SK-N-SH treated with all-trans-retinoic acid at 6 μM for 48 hours (cell line): ENCODE measurements at regions not wholly inside any gene's neighbourhood (a gene's known extent, or its start where the extent isn't known, plus 50 kb on each side); places are given as distances from the start of the nearest gene placed in this dataset.

ENCODE experiments used
- ARNTL ChIP-seq: fragments of 450-650 bp; formaldehyde crosslinking; IDR thresholded peaks from 2 replicates; pipeline ENCODE4 v1.5.0; 2020; ENCODE audit warnings: low read depth, mild to moderate bottlenecking, moderate library complexity, borderline replicate concordance
- CREB5 ChIP-seq: fragments of 250-450 bp; sonication (Bioruptor Pico); IDR thresholded peaks from 2 replicates; pipeline ENCODE4 v1.5.1; 2020; ENCODE audit warnings: low read depth, mild to moderate bottlenecking, moderate library complexity
- ISL1 ChIP-seq: fragments of 250-450 bp; sonication (Bioruptor Pico); IDR thresholded peaks from 2 replicates; pipeline ENCODE4 v2.1.2; 2022; ENCODE audit warnings: mild to moderate bottlenecking, moderate library complexity
- PATZ1 ChIP-seq: fragments of 250-450 bp; sonication (Bioruptor Pico); IDR thresholded peaks from 2 replicates; pipeline ENCODE4 v1.8.0; 2020; ENCODE audit warnings: mild to moderate bottlenecking, moderate library complexity, borderline replicate concordance
- RARB ChIP-seq: fragments of 250-450 bp; sonication (Bioruptor Pico); IDR thresholded peaks from 2 replicates; pipeline ENCODE4 v1.8.0; 2021; ENCODE audit warnings: mild to moderate bottlenecking, moderate library complexity
- SNAI2 ChIP-seq: fragments of 250-450 bp; sonication (Bioruptor Pico); IDR thresholded peaks from 2 replicates; pipeline ENCODE4 v1.5.0; 2020; ENCODE audit warnings: mild to moderate bottlenecking, moderate library complexity
- TCF4 ChIP-seq: fragments of 250-450 bp; sonication (Bioruptor Pico); IDR thresholded peaks from 2 replicates; pipeline ENCODE4 v1.8.0; 2021; ENCODE audit warnings: mild to moderate bottlenecking, moderate library complexity, borderline replicate concordance
- ZC3H10 ChIP-seq: fragments of 250-450 bp; sonication (Bioruptor Pico); IDR thresholded peaks from 2 replicates; pipeline ENCODE4 v1.5.1; 2021; ENCODE audit warnings: mild to moderate bottlenecking, moderate library complexity
- ZFP3 ChIP-seq: fragments of 250-450 bp; sonication (Bioruptor Pico); IDR thresholded peaks from 2 replicates; pipeline ENCODE4 v1.5.0; 2020; ENCODE audit warnings: mild to moderate bottlenecking, moderate library complexity
- ZFP30 ChIP-seq: fragments of 450-650 bp; formaldehyde crosslinking; IDR thresholded peaks from 2 replicates; pipeline ENCODE4 v1.5.0; 2022; ENCODE audit warnings: mild to moderate bottlenecking, moderate library complexity
- ZNF565 ChIP-seq: fragments of 450-650 bp; formaldehyde crosslinking; conservative IDR thresholded peaks from 2 replicates; pipeline ENCODE4 v1.5.0; 2020; ENCODE audit warnings: low read depth, mild to moderate bottlenecking, moderate library complexity
- ZNF70 ChIP-seq: fragments of 450-650 bp; formaldehyde crosslinking; IDR thresholded peaks from 2 replicates; pipeline ENCODE4 v1.5.0; 2020; ENCODE audit warnings: mild to moderate bottlenecking, moderate library complexity

GRCh38 chr3:194235160-194235559 is 99.2 kb downstream of the HES1 start:
- TF ChIP-seq ARNTL (CRISPR knock-in tag) (no peak), ISL1 (CRISPR knock-in tag) (no peak), ZNF70 (CRISPR knock-in tag) (no peak), RARB (CRISPR knock-in tag) (no peak), TCF4 (no peak), ZC3H10 (CRISPR knock-in tag) (no peak), PATZ1 (CRISPR knock-in tag) (no peak), ZFP3 (CRISPR knock-in tag) (no peak), ZFP30 (CRISPR knock-in tag) (no peak), SNAI2 (CRISPR knock-in tag) (no peak), CREB5 (no peak), ZNF565 (CRISPR knock-in tag) (no peak)
